TTC549 (cell line): ENCODE measurements at regions not wholly inside any gene's neighbourhood (a gene's known extent, or its start where the extent isn't known, plus 50 kb on each side); places are given as distances from the start of the nearest gene placed in this dataset.

Source experiments
- FAIRE-seq: peaks from 2 replicates; lab custom pipeline; 2012; peaks lifted over from hg19 to GRCh38; lab: Jason Lieb, UNC

GRCh38 chr7:116310141-116310540 lies 99.8 kb downstream of the TES start:
- no peak for FAIRE-seq

- no peak for FAIRE-seq
Observed at GRCh38 chr7:116311259-116311658, 100.9 kb downstream of the TES start.

- no peak for FAIRE-seq
Observed at GRCh38 chr7:116311816-116312471, 101.6 kb downstream of the TES start.

- FAIRE-seq: no peak
Observed at GRCh38 chr7:116315293-116315692, 105.0 kb downstream of the TES start.

GRCh38 chr7:116315803-116316202 lies 105.5 kb downstream of the TES start:
- no peak for FAIRE-seq

- no peak for FAIRE-seq
Observed at GRCh38 chr7:116316838-116317628, 106.7 kb downstream of the TES start.

- FAIRE-seq: no peak
Observed at GRCh38 chr7:116317907-116318306, 107.6 kb downstream of the TES start.

- no peak for FAIRE-seq
Observed at GRCh38 chr7:116322541-116322940, 112.2 kb downstream of the TES start.

GRCh38 chr7:116324582-116324981 lies 114.2 kb downstream of the TES start:
- no peak for FAIRE-seq

GRCh38 chr7:116325517-116325916 lies 115.2 kb downstream of the TES start:
- FAIRE-seq: no peak

- no peak for FAIRE-seq
Observed at GRCh38 chr7:116327135-116327534, 116.8 kb downstream of the TES start.

- no peak for FAIRE-seq
Observed at GRCh38 chr7:116327752-116328151, 117.4 kb downstream of the TES start.

- FAIRE-seq: no peak
Observed at GRCh38 chr7:116328161-116328560, 117.8 kb downstream of the TES start.

- FAIRE-seq: no peak
Observed at GRCh38 chr7:116329686-116330503, 119.6 kb downstream of the TES start.

GRCh38 chr7:116331020-116331419 lies 120.7 kb downstream of the TES start:
- no peak for FAIRE-seq

GRCh38 chr7:116332766-116333165 lies 122.4 kb downstream of the TES start:
- FAIRE-seq: no peak

GRCh38 chr7:116334555-116334954 lies 124.2 kb downstream of the TES start:
- no peak for FAIRE-seq

- FAIRE-seq: no peak
Observed at GRCh38 chr7:116337018-116337417, 126.7 kb downstream of the TES start.

GRCh38 chr7:116337800-116338199 lies 127.5 kb downstream of the TES start:
- no peak for FAIRE-seq

- FAIRE-seq: no peak
Observed at GRCh38 chr7:116339564-116339963, 129.2 kb downstream of the TES start.

- no peak for FAIRE-seq
Observed at GRCh38 chr7:116340201-116340847, 130.0 kb downstream of the TES start.
